Head of caudate nucleus (tissue), 42 donors: ENCODE measurements at regions not wholly inside any gene's neighbourhood (a gene's known extent, or its start where the extent isn't known, plus 50 kb on each side); places are given as distances from the start of the nearest gene placed in this dataset.
A peak's percentile ranks its signal among the peaks of the same experiment; 100 is the strongest.
"Not testable (repeated sequence)": the region's sequence is repeated elsewhere in the genome, so short reads cannot be mapped to it uniquely, and the experiment has no call there.

ENCODE experiments used
- DNase-seq, 42 donors: peaks; one replicate each; pipeline versions ENCODE4 v3.0.0 to v3.0.0-alpha.2; 2020 to 2021; ENCODE audit warnings: mixed read lengths in 7 of 42
- intact Hi-C: fragments of 100-400 bp; cut with DNase I; formaldehyde crosslinking; loops from one replicate; pipeline ENCODE4 v1.15.0; 2022

DNA sequence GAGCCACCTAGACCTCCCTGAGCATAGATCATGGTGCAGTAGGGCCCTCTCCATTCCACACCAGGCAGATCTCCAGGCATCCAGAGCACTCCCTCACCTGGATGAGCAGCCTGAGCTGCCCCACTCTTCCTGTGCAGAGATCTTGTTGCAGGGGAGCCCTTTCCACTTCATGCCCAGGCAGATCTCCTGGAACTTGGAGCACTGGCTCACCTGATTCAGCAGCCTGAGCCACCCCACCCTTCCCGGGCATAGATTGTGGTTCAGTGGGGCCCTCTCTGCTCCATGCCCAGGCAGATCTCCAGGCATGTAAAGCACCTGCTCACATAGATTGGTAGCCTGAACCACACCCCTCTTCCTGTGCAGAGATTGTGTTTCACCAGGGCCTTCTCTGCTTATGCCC, 78.0 kb downstream of the SEC16B start:
- no peak for DNase-seq
- intact Hi-C loops: no loop called here

GRCh38 chr1:177890479-177890878, 79.4 kb downstream of the SEC16B start:
- DNase-seq: no peak
- intact Hi-C loops: no loop called here

DNA sequence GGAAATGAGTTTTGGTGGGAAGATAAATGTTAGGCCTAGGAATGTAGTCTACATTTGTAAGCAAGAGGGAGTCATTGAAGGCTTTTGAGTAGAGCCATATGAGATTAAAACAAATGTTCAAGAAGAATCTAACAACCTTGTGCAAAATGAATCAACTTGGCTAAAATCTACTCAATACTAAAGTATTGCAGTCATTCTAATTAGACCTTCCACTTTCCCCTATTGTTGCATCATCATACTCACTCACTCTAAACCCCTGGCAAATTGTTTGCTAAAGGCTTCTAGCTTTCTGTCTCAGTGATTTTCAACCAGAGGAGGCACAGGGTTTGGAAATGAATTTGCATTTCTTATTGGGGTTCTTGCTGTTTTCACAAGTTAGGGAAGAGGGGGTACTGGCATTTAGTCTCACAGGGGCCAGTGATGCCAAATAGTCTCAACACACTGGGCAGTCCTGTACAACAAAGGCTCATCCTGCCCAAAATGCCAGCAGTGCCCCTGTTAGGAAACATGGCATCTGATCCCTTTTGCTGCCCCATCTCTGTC, 85.3 kb downstream of the SEC16B start:
- no peak for DNase-seq
- intact Hi-C loops: no loop called here

- intact Hi-C loops: no loop called here
- no peak for DNase-seq
Observed at GRCh38 chr1:177883581-177883980, 86.3 kb downstream of the SEC16B start.

DNA sequence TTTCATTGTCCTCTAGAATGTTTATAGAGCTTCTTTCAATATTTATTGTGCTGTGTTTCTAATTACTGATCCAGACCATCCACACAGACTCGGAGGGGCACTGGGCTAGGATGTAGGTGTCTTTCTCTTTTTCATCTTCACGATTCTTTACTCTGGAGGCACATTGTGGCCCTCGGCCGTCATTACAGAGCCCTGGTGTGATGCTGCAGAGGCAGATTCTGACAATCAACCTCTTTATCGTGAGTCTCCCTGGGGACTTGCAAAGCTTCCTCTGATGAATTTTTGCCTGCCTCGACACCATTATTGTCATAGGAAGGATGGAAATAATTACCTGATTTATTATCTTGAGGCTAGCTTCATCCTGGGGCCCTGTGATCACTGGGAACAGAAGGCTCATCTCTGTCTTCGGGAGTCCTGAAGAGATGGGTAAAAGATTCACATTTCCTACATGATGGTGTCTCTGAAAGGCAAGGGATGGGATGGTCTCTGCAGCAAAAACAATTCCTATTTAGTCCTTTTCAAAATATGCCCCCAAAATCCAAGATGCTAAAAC, 89.4 kb downstream of the SEC16B start:
- no peak for DNase-seq
- intact Hi-C loops: no loop called here

- intact Hi-C loops: no loop called here
Observed at GRCh38 chr1:177877086-177877485, 92.8 kb downstream of the SEC16B start.

GRCh38 chr1:177873238-177873637, 96.6 kb downstream of the SEC16B start:
- intact Hi-C loops: no loop called here
- DNase-seq: peak in 31 of 42 donors; percentile 4 to 68 (median 33)

More at GRCh38 chr1:177877086-177877485, 92.8 kb downstream of the SEC16B start:
- DNase-seq: no peak

GRCh38 chr1:177872308-177872900, 97.5 kb downstream of the SEC16B start:
- DNase-seq: no peak
- intact Hi-C loops: no loop called here

GRCh38 chr1:177871613-177872307, 98.1 kb downstream of the SEC16B start:
- no peak for DNase-seq
- intact Hi-C loops: no loop called here

GRCh38 chr1:177869586-177869985, 100.3 kb downstream of the SEC16B start:
- intact Hi-C loops: no loop called here
- DNase-seq: no peak

GRCh38 chr1:177869011-177869410, 100.8 kb downstream of the SEC16B start:
- DNase-seq, intact Hi-C loops: not testable (repeated sequence)

- intact Hi-C loops: no loop called here
- no peak for DNase-seq
Observed at GRCh38 chr1:177865807-177866206, 104.1 kb downstream of the SEC16B start.

DNA sequence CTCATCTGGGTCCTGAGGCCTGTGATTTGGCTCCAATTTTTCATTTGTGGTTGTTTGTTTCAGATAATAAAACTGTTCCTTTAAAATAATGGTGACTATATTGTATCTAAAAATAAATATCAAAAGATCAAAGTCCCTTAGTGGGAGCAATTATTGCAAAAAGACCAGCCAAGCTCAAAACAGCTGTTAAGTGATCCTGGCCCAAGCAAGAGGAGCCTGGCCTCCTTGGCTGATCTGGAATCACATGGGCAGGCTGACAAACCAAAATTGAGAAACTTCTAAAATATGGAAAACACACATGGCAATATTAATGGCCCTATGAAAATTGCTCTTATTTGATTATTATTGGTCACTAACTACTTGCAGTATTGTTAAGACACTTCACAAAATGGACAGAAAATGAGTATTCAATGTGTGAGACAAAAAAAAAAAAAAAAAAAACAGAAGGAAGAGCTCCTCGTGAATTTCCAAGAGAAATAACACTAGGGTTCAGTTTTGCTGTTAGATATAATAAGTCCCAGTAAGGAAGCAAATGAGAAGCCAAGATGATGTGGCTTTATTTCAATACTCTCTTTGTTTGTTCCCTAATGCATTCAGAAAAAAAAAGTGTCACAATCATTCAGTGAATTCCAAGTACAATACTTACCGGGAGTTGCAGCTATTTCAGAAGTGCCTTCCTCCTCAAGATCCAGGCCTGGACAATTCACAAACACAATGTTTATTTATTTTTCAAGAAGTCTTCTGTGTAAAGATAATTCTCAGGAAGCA, 105.1 kb downstream of the SEC16B start:
- intact Hi-C loops: no loop called here
- peak in 2 of 42 donors; percentile 13 to 39 for DNase-seq

GRCh38 chr1:177863796-177864195, 106.1 kb downstream of the SEC16B start:
- no peak for DNase-seq
- intact Hi-C loops: no loop called here

GRCh38 chr1:177862916-177863315, 106.9 kb downstream of the SEC16B start:
- no peak for DNase-seq
- intact Hi-C loops: no loop called here

GRCh38 chr1:177859572-177859971, 110.3 kb downstream of the SEC16B start:
- DNase-seq: no peak
- intact Hi-C loops: no loop called here

DNA sequence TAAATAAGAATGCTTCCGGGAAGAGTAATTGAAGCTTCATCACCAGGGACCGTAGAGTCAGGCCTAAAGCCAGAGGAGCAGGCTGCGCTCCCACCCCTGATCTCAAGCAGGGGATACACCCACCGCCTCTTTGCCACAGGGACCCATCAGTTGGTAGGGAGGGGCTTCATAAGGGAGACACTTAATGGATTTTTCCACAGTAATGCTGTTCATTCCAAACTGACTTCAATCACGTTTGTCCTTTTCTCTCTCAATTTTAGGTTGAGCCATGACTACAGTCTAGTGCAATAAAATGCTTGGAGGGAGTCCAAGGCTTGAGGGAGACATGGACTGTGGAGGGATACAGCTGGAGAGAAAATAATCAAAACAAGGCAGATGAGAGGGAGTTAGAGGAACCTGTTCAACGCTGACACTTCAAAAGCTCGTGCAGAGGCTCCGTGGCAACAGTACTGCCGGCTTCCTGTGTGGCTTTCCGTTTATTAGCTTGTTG, 111.5 kb downstream of the SEC16B start:
- no peak for DNase-seq
- intact Hi-C loops: no loop called here

- intact Hi-C loops: no loop called here
- no peak for DNase-seq
Observed at GRCh38 chr1:177857285-177857684, 112.6 kb downstream of the SEC16B start.

- intact Hi-C loops: no loop called here
- DNase-seq: no peak
Observed at GRCh38 chr1:177854951-177855350, 114.9 kb downstream of the SEC16B start.
